ENCODE measurements at regions not wholly inside any gene's neighbourhood (a gene's known extent, or its start where the extent isn't known, plus 50 kb on each side); places are given as distances from the start of the nearest gene placed in this dataset.

GRCh38 chr6:104173668-104174067 is 686.1 kb downstream of the HACE1 start:
- TF ChIP-seq CTCF (IDR thresholded peaks at IDR 0.05) = no peak
- no peak for TF ChIP-seq EP300 (IDR thresholded peaks at IDR 0.05)

All from tibial nerve (tissue), 4 donors.